Erythroblast (primary cell): ENCODE measurements at regions not wholly inside any gene's neighbourhood (a gene's known extent, or its start where the extent isn't known, plus 50 kb on each side); places are given as distances from the start of the nearest gene placed in this dataset.

Source experiments
- GATA1 ChIP-seq: IDR thresholded peaks from 2 replicates; pipeline ENCODE4 v1.6.1; 2011; ENCODE audit warnings: low read depth, mild to moderate bottlenecking, control low read depth, low read length, moderate library complexity
- POLR2A ChIP-seq: IDR thresholded peaks from 2 replicates; pipeline ENCODE4 v1.6.1; 2011; ENCODE audit warnings: mild to moderate bottlenecking, low read length

DNA sequence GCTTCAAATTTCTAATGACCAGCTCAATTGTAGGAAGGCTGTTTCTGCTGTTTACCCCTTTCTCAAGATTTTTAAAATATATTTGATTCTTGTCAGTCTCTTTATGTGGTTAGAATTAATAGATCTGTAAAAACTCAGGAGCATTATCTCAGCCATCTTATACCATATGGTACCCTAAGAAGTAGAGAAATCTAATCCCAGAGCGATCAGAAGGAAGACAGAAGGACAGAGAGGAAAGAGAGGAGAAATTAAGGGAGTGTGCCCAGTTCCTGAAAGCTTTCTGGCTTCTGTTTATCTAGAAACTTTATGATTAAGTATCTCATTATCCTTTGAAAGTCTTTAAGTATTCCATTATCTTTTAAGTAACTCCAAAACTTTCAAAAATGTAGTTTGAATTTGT, 152.1 kb upstream of the NAV3 start:
- TF ChIP-seq POLR2A, result no peak
- no peak for TF ChIP-seq GATA1
